Neural cell (in vitro differentiated cells): ENCODE measurements at regions not wholly inside any gene's neighbourhood (a gene's known extent, or its start where the extent isn't known, plus 50 kb on each side); places are given as distances from the start of the nearest gene placed in this dataset.

Source experiments
- H2AFZ ChIP-seq: fragments of 200-600, 300-800 bp; sonication (generic), shearing (Covaris generic); 2 replicates; pipeline ENCODE4 v1.6.0; 2014; ENCODE audit warnings: low read depth, mild to moderate bottlenecking, antibody characterized with exemption, low read length, moderate library complexity
- H3F3A ChIP-seq: fragments of 200-600 bp; shearing (Covaris generic); 2 replicates; pipeline ENCODE4 v1.6.1; 2016; ENCODE audit warnings: mild to moderate bottlenecking, moderate library complexity, mixed read lengths, antibody characterized with exemption, low read length; ENCODE audit not compliant: insufficient read depth, poor library complexity, severe bottlenecking
- H3K27ac ChIP-seq: fragments of 200-600, 300-800 bp; sonication (generic), shearing (Covaris generic); 2 replicates; pipeline ENCODE4 v1.5.1; 2014; ENCODE audit warnings: mild to moderate bottlenecking, low read length, moderate library complexity
- H3K27me3 ChIP-seq: fragments of 300-800, 200-600 bp; sonication (generic), shearing (Covaris generic); 2 replicates; pipeline ENCODE4 v1.6.0; 2014; ENCODE audit warnings: mild to moderate bottlenecking, low read depth, low read length, moderate library complexity; ENCODE audit not compliant: insufficient read depth
- H3K36me3 ChIP-seq: fragments of 300-800, 200-600 bp; sonication (generic), shearing (Covaris generic); 2 replicates; pipeline ENCODE4 v1.5.1; 2014; ENCODE audit warnings: mild to moderate bottlenecking, antibody characterized with exemption, low read length, moderate library complexity; ENCODE audit not compliant: insufficient read depth
- H3K4me2 ChIP-seq: fragments of 300-800, 200-600 bp; sonication (generic), shearing (Covaris generic); 2 replicates; pipeline ENCODE4 v1.6.0; 2014; ENCODE audit warnings: mild to moderate bottlenecking, low read length
- H3K4me3 ChIP-seq: fragments of 300-800, 200-600 bp; sonication (generic), shearing (Covaris generic); 2 replicates; pipeline ENCODE4 v1.5.1; 2014; ENCODE audit warnings: mild to moderate bottlenecking, low read length, moderate library complexity
- H3K79me2 ChIP-seq: fragments of 200-600 bp; shearing (Covaris generic); replicated peaks from 2 replicates; pipeline ENCODE4 v1.6.0; 2014; ENCODE audit warnings: mild to moderate bottlenecking, low read length, moderate library complexity; ENCODE audit not compliant: insufficient read depth
- H3K9ac ChIP-seq: fragments of 300-800, 200-600 bp; sonication (generic), shearing (Covaris generic); 2 replicates; pipeline ENCODE4 v1.6.1; 2016; ENCODE audit warnings: mild to moderate bottlenecking, low read length, mixed read lengths
- H3K9me2 ChIP-seq: fragments of 200-600 bp; shearing (Covaris generic); 2 replicates; pipeline ENCODE4 v1.6.1; 2016; ENCODE audit warnings: mild to moderate bottlenecking, low read length, mixed read lengths; ENCODE audit not compliant: insufficient read depth
- H3K9me3 ChIP-seq: fragments of 200-600, 300-800 bp; sonication (generic), shearing (Covaris generic); 2 replicates; pipeline ENCODE4 v1.6.1; 2016; ENCODE audit warnings: mild to moderate bottlenecking, mixed run types, low read length, moderate library complexity, mixed read lengths
- H4K20me1 ChIP-seq: fragments of 200-600 bp; shearing (Covaris generic); 2 replicates; pipeline ENCODE4 v1.6.1; 2016; ENCODE audit warnings: mild to moderate bottlenecking, mixed run types; ENCODE audit not compliant: insufficient read depth
- EP300 ChIP-seq: fragments of 450-650 bp; conservative IDR thresholded peaks from 2 replicates; pipeline ENCODE4 v1.6.1; 2014; ENCODE audit warnings: antibody characterized with exemption, mild to moderate bottlenecking, moderate library complexity; ENCODE audit not compliant: poor library complexity, severe bottlenecking
- EZH2 ChIP-seq: fragments of 200-600, 300-800 bp; shearing (Covaris generic), sonication (generic); IDR thresholded peaks from 2 replicates; pipeline ENCODE4 v1.6.1; 2014; ENCODE audit warnings: antibody characterized with exemption, low read length, borderline replicate concordance, mild to moderate bottlenecking; ENCODE audit not compliant: insufficient read depth, poor library complexity, severe bottlenecking
- MXI1 ChIP-seq: fragments of 450-650 bp; conservative IDR thresholded peaks from 2 replicates; pipeline ENCODE4 v1.6.1; 2014; ENCODE audit warnings: antibody characterized with exemption, mild to moderate bottlenecking; ENCODE audit not compliant: poor library complexity, severe bottlenecking
- POLR2AphosphoS5 ChIP-seq: IDR thresholded peaks from 2 replicates; pipeline ENCODE4 v1.6.1; 2012
- RAD21 ChIP-seq: fragments of 450-650 bp; conservative IDR thresholded peaks from 2 replicates; pipeline ENCODE4 v1.6.1; 2014; ENCODE audit warnings: antibody characterized with exemption, mild to moderate bottlenecking, moderate library complexity
- SMC3 ChIP-seq: fragments of 450-650 bp; conservative IDR thresholded peaks from 2 replicates; pipeline ENCODE4 v1.6.1; 2014; ENCODE audit warnings: antibody characterized with exemption, mild to moderate bottlenecking, moderate library complexity; ENCODE audit not compliant: poor library complexity
- TAF1 ChIP-seq: IDR thresholded peaks from 2 replicates; pipeline ENCODE4 v1.6.1; 2012; ENCODE audit warnings: low read depth
- TF ChIP-seq, protein P1 (sequence below): fragments of 450-650 bp; IDR thresholded peaks from 2 replicates; pipeline ENCODE4 v1.5.1; 2014; ENCODE audit warnings: antibody characterized with exemption, mild to moderate bottlenecking, moderate library complexity; ENCODE audit not compliant: poor library complexity, severe bottlenecking
- TF ChIP-seq, protein P2 (sequence below): IDR thresholded peaks from 2 replicates; pipeline ENCODE4 v1.6.1; 2012; ENCODE audit warnings: borderline replicate concordance

DNA sequence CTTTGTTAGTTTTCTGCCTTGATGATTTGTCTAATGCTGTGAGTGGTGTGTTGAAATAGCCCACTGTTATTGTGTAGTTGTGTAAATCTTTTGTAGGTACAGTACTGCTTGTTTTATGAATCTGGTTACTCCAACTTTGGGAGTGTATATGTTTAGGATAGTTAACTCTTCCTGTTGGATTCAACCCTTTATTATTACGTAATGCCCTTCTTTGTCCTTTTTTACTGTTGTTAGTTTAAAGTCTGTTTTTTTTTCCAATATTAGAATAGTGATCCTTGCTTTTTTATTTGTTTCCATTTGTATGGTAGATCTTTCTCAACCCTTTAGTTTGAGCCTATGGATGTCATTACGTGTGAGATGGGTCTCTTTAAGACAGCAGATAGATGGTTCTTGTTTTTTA is 261.5 kb upstream of the CDH2 start:
- no peaks in the 10 kb centered on the region for H3F3A ChIP-seq
- no peak overlapping the region for H2AFZ ChIP-seq
- no peak for TF ChIP-seq EP300
- TF ChIP-seq EZH2: no peak
- no peak for TF ChIP-seq RAD21
- TF ChIP-seq, protein P1, sequence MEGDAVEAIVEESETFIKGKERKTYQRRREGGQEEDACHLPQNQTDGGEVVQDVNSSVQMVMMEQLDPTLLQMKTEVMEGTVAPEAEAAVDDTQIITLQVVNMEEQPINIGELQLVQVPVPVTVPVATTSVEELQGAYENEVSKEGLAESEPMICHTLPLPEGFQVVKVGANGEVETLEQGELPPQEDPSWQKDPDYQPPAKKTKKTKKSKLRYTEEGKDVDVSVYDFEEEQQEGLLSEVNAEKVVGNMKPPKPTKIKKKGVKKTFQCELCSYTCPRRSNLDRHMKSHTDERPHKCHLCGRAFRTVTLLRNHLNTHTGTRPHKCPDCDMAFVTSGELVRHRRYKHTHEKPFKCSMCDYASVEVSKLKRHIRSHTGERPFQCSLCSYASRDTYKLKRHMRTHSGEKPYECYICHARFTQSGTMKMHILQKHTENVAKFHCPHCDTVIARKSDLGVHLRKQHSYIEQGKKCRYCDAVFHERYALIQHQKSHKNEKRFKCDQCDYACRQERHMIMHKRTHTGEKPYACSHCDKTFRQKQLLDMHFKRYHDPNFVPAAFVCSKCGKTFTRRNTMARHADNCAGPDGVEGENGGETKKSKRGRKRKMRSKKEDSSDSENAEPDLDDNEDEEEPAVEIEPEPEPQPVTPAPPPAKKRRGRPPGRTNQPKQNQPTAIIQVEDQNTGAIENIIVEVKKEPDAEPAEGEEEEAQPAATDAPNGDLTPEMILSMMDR: no peak
- TF ChIP-seq, protein P2, sequence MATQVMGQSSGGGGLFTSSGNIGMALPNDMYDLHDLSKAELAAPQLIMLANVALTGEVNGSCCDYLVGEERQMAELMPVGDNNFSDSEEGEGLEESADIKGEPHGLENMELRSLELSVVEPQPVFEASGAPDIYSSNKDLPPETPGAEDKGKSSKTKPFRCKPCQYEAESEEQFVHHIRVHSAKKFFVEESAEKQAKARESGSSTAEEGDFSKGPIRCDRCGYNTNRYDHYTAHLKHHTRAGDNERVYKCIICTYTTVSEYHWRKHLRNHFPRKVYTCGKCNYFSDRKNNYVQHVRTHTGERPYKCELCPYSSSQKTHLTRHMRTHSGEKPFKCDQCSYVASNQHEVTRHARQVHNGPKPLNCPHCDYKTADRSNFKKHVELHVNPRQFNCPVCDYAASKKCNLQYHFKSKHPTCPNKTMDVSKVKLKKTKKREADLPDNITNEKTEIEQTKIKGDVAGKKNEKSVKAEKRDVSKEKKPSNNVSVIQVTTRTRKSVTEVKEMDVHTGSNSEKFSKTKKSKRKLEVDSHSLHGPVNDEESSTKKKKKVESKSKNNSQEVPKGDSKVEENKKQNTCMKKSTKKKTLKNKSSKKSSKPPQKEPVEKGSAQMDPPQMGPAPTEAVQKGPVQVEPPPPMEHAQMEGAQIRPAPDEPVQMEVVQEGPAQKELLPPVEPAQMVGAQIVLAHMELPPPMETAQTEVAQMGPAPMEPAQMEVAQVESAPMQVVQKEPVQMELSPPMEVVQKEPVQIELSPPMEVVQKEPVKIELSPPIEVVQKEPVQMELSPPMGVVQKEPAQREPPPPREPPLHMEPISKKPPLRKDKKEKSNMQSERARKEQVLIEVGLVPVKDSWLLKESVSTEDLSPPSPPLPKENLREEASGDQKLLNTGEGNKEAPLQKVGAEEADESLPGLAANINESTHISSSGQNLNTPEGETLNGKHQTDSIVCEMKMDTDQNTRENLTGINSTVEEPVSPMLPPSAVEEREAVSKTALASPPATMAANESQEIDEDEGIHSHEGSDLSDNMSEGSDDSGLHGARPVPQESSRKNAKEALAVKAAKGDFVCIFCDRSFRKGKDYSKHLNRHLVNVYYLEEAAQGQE: no peak
- TF ChIP-seq POLR2AphosphoS5: no peak
- TF ChIP-seq TAF1: no peak
- TF ChIP-seq MXI1: no peak
- no peak for TF ChIP-seq SMC3
- H3K79me2 ChIP-seq: no peaks in the 10 kb centered on the region
- H3K9me3 ChIP-seq: peaks cover 4% of the 10 kb centered on the region
- H3K9me2 ChIP-seq: no peaks in the 10 kb centered on the region
- no peaks in the 10 kb centered on the region for H4K20me1 ChIP-seq
- H3K36me3 ChIP-seq: no peaks in the 10 kb centered on the region
- no peaks in the 10 kb centered on the region for H3K27me3 ChIP-seq
- no peak overlapping the region for H3K4me3 ChIP-seq
- no peak overlapping the region for H3K4me2 ChIP-seq
- H3K9ac ChIP-seq: no peak overlapping the region
- no peak overlapping the region for H3K27ac ChIP-seq

DNA sequence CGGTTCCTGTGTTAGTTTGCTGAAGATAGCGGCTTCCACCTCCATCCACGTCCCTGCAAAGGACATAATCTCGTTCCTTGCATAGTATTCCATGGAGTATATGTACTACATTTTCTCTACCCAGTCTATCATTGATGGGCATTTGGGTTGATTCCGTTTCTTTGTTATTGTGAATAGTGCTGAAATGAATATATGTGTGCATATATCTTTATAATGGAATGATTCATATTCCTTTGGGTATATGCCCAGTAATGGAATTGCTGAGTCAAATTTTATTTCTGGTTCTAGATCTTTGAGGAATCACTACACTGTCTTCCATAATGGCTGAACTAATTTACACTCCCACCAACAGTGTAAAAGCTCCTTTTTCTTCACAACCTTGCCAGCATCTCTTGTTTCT is 255.4 kb upstream of the CDH2 start:
- Histone ChIP-seq H3K9me3 (no peaks in the 10 kb centered on the region), H3K9ac (no peak overlapping the region), H3F3A (no peaks in the 10 kb centered on the region), H2AFZ (no peak overlapping the region), H3K27ac (no peak overlapping the region), H3K36me3 (no peaks in the 10 kb centered on the region), H3K9me2 (no peaks in the 10 kb centered on the region), H4K20me1 (no peaks in the 10 kb centered on the region), H3K79me2 (no peaks in the 10 kb centered on the region), H3K4me3 (no peak overlapping the region), H3K27me3 (no peaks in the 10 kb centered on the region), H3K4me2 (no peak overlapping the region)
- TF ChIP-seq SMC3 (no peak), EZH2 (no peak), RAD21 (no peak), EP300 (no peak), MXI1 (no peak), POLR2AphosphoS5 (no peak), TAF1 (no peak)
- TF ChIP-seq, protein P2: no peak
- TF ChIP-seq, protein P1: no peak
